Activated CD8-positive, alpha-beta memory T cell treated with anti-CD3 and anti-CD28 coated beads, Interleukin-2, amount 50 U/mL, for 24 hours (primary cell): ENCODE measurements at regions not wholly inside any gene's neighbourhood (a gene's known extent, or its start where the extent isn't known, plus 50 kb on each side); places are given as distances from the start of the nearest gene placed in this dataset.
"Not testable (repeated sequence)": the region's sequence is repeated elsewhere in the genome, so short reads cannot be mapped to it uniquely, and the experiment has no call there.

ENCODE experiments used
- DNase-seq: peaks from one replicate; pipeline ENCODE4 v3.0.0-alpha.2; 2020; ENCODE audit errors: extremely low read depth

DNA sequence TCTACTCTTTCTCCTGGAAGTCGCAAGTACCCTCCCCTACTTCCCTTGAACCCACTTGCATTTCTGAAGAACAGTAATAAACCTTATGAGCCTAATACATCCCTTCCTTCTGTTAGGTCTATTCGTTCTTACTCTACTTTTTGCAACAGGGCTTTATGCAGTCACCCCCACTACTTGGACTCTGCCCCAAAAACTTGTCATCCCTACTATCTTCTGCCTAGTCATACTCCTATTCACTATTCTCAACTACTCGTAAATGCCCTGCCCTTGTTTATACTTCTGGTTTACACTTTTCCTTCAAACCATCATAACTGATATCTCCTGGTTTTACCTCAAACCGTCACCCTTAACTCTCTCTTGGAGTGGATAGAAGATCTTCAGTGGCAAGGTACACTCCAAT lies 55.2 kb upstream of the SLIT2 start:
- no peak for DNase-seq

DNA sequence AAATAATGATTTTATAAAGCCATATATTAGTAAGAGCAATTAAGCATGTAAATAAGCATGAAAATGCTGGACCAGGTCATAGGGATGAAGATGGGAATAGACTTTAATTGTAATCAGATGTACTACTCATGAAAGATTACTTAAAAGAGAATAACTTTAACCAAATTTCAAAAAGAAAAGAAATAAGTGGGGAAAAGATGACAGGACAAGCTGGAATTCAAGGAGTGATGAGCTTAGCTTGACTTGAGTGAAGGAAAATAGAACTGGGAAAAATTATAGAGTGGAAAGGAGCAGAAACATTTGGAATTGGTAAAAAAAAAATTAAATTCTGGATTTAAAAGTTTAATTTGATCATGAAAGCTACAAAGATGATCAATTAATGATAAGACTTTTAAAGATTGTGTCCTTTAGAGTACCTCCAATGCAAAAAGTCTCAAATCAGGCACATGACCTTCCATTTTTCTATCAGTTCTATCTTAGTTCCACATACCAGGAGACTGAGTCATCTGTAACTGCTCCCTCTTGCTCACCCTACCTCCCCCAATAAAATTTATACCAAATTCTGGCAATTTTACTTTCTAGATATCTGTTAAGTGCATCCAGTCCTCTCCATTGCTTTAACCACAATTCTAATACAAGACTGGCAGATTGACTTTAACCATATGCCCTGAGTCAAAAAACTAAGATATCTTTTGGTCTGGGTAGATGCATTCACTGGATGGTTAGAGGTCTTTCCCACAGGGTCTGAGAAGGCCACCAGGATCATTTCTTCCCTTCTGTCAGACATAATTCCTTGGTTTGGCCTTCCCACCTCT lies 56.4 kb upstream of the SLIT2 start:
- no peak for DNase-seq

DNA sequence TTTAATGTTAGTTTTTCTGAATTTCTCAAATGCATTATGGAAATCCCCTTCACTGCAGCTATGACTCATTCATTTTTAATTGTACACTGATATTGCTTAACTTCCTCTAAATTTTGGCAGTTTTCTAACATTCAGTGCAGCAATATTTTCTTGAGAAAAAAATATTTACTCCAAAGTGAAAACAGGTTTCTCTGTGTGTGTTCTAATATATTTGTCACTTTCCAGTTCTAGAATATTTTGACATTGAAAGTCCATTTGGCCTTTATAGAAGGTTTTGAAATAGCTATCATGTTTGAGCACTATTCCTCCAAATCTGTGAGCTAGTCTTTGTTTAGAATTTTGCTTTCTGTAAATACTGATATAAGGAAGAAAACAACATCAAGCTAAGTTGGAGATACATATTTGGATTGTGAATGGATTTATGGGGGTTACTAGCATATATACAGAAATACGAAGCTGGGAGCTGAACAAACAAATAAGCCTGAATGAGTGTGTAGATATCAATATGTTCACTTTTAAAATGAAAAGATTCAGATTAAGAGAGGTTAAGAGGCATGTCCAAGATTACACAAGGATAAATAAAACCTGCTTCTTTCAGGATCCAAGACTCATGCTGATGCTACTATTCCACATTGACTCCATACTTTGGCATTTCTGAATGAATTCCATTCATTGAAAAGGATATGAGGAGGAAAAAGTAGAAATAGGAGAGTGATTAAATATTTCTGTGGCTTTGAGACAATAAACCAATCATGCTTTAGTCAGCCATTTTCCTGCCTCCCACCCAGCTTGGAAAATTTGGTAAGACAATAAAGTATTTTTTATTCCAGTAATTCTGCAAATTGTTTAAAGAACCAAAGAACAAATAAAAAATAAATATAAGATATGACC lies 57.3 kb upstream of the SLIT2 start:
- DNase-seq = no peak

DNA sequence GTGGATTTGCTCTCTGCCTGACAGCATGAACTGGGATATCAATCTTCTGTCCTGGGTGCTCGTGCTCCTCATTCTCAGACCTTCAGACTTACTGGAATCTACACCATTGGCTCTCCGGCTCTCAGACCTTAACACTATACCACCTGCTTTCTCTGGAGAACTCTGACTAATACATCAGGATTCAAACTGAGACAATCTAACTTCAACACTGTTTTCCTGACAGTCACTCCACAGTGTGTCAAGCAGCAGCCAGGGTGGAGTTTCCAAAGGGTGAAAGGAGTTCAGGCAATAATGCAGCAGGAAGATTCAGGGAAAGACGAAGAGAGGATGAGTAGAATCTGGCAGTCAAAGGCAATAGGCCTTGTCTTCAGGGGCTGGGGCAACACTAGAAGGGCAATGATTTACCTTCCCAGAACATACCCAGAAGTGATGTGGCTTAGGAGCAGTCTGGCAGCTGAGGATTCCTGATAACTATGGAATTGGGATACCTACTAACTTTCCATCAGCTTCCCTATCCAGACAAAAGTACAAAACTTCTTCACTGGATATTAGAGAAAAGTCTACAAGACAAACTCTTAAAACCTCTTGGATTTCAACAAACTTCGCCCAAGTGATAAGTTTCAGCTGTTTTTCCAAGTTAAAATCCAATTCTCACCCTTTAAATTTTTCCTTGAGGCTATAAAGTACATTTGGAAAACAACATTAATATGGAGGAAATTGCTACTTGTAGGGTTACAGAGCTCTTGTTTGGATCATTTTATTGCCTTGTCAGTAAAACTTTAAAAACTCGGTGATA lies 58.4 kb upstream of the SLIT2 start:
- DNase-seq = no peak

DNA sequence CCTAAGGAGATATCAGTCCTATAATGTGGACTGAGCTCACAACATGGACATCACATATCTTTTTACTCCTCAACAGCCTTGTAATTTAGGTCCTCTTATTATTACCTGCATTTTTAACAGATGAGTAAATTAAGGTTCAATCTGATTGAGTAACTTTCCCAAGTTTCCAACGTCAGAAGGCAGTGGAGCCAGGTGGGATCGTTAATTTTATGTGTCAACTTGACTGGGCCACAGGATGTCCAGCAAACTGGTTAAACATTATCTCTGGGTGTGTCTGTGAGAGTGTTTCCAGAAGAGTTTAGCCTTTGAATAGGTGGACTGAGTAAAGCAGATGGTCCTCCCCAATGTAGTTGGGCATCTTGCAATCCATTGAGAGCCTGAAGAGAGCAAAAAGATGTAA lies 59.0 kb upstream of the SLIT2 start:
- no peak for DNase-seq

DNA sequence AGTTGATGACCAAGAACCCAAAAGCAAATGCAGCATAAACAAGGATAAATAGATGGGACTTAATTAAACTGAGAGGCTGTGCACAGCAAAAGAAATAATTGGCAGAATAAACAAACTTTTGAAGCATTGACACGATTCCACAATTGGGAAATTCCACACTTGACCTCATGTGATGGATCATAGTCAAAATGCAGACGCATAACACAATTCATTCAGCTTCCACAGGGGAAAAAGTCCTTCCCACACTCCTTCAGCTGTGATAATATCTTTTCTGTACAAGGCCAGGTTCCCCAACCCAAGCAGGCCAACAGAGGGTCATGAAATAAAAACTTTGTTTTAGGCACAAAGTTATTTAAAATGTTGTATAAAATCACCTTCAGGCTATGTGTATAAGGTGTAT lies 66.6 kb upstream of the SLIT2 start:
- DNase-seq = no peak

DNA sequence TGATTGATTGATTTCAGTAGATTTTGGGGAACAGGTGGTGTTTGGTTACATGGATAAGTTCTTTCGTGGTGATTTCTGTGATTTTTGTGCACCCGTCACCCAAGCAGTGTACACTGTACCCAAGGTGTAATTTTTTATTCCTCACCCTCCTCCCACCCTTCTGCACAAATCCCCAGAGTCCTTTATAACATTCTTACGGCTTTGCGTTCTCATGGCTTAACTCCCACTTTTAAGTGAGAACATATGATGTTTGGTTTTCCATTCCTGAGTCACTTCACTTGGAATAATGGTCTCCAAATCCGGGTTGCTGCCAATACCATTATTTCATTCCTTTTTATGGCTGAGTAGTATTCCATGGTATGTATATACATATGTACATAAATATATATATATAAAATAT lies 68.6 kb upstream of the SLIT2 start:
- not testable (repeated sequence) for DNase-seq

DNA sequence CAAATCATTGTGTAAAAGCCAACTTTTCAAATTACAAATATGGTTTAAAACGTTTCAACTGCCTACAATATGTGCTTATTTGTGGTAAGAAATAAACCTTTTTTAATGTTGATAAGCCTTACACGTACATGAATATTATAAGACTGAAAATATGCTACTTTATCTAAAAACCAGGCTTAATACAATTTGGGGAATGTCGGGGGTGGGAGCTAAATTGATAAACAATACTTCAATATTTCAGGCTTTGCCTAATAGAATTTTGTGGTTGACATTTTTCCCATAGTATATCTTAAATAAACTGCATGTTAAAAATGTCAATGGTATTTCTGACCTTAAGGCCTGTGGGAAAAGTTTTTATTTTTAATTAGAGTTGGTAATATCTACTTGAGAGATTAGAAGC lies 69.8 kb upstream of the SLIT2 start:
- no peak for DNase-seq

DNA sequence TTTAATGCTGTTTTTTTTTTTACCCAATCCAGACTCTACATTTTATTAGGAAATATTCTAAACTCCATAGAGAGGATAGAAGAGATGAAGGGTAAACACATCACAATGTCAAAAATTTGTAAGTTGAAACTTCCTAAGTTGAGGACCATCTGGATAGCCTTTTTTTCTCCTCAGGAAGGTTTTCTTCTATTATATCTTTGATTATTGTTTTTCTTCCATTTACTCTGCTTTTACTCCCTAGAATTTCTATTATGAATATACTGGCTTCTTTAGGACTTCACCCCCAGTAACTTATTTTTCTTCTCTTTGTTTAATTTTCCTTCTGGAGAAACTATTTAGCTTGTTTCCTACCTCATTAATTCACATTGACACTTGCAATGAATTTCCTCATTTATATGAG lies 71.2 kb upstream of the SLIT2 start:
- no peak for DNase-seq

DNA sequence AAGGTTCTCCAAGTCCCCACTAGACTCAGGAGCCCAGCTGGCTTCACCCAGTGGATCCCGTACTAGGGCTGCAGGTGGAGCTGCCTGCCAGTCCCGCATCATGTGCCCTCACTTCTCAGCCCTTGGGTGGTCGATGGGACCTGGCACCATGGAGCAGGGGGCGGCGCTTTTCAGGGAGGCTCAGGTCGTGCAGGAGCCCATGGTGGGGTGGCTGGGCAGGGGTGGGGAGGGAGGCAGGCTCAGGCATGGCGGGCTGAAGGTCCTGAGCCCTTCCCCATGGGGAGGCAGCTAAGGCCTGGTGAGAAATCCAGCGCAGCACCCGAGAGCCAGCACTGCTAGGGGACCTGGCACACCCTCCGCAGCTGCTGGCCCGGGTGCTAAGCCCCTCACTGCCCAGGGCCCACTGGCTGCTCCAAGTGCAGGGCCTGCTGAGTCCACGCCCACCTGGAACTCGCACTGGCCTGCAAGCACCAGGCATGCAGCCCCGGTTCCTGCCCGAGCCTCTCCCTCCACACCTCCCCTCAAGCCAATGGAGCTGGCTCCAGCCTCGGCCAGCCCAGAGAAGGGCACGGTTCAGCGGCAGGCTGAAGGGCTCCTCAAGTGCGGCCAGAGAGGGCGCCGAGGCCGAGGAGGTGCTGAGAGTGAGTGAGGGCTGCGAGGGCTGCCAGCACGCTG lies 72.7 kb upstream of the SLIT2 start:
- DNase-seq = no peak

DNA sequence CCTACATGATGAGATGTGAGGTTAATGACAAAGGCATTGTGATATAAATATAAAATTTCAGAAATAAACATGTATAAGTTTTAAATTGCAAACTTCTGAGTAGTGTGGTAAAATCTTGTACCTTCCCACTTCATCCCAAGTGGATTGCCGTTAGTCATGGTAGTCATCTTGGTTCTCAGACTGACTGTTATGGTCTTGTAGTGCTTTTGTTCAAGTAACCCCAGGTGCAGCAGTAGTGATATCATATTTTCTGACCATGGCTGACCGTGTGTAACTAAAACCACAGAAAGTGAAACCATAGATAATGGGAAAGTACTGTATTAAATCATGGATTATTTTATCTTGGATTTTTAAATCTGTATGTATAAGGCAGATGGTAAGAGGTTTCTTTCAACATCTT lies 74.8 kb upstream of the SLIT2 start:
- DNase-seq = no peak

DNA sequence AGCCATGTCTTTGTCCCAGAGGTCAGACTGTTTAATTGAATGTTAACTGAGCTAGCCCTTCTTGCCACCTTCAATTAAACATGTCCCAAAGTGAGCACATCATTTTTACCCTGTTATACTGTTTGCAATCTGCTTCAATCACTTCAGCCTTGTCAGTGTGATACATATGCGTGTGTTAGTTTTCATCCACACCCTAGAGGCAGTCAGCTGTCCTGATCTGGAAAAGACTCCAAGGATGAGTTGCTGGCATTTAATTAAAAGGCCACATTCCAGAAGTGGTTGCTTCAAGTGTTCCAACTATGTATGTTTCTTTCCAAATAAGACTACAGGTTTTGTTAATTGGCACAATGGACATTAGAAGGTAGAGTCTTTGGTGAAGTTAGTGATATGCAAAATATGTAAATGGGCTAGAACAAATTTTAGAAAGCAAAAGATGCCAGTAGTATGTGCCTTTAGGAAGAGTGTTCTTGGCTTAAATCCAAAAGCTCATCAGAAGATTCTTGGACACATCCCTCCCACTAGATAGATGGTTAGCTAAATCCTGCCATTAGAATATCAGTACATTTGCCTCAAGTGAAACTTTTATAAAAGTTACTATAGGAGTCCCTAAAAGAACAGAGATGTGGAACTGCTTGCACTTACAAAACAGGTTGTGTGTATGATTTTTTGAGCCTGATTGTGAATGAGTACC lies 79.5 kb upstream of the SLIT2 start:
- DNase-seq = no peak

DNA sequence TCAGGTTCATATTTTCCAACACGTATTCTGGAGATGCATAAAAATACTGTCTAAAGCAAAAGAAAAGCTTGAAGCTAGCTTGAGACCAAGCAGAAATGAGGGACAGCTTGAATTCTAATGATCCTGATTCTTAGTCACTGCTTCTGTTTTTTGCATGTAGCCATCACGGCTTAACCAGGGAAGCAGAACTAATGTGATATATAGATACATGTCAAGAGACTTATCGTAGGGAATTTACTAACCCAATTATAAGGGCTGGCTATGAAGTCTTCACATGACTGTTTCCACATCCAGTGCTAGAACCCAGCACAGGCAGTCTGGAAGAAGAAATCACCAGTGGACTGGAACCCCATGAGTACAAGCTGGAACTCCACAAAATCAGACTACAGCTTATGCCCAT lies 85.2 kb upstream of the SLIT2 start:
- DNase-seq = no peak

DNA sequence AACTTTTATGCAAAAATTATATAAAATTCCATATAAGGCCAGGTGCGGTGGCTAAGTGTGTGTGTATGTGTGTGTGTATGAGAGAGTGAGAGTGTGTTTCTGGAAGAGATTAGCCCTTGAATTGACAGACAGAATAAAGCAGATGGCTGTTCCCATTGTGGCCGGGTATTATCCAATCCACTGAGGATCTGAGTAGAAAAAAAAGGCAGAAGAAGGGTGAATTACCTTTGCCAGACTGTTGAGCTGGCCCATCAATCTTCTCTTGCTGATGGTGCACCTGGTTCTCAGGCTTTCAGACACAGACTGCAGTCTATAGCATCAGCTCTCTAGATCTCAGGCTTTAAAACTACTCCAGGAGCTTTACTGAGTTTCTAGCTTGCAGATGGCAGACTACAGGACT lies 92.2 kb upstream of the SLIT2 start:
- DNase-seq = no peak

DNA sequence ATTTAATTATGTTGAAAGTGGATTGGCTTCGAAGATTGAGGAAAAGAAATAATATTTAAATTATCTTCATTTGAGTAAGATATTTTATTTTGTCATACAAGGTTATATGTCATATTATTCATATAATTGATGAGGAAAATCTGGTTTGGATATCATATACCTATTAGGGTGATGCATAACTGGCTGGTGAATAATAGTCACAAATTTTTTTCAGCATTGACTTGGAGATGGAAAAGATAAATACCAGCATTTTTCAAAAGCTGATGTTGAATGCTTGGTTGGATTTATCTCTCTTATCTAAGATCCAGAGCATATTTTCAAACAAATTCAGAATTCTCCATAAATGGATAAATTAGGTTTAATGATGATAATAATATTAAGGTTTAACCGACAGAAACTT lies 93.5 kb upstream of the SLIT2 start:
- no peak for DNase-seq

DNA sequence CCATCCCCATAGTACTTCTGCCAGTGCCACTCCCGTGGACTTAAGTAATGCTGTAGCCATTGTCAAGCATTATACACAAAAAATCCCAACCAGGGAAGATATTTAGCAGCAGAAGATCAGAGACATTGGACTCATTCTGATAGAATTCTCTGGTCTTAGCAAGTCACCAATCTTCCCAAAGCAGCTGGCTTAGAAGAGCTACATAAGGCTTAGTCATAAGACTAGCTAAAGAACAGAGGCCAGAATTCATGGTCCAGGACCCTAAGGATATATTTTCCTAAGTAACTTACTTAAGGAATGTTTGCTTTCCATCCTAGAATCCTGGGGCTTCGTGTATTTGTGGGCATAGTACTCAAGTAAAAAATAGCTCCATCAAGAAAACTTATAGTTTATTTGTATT lies 100.3 kb upstream of the SLIT2 start:
- DNase-seq = no peak

DNA sequence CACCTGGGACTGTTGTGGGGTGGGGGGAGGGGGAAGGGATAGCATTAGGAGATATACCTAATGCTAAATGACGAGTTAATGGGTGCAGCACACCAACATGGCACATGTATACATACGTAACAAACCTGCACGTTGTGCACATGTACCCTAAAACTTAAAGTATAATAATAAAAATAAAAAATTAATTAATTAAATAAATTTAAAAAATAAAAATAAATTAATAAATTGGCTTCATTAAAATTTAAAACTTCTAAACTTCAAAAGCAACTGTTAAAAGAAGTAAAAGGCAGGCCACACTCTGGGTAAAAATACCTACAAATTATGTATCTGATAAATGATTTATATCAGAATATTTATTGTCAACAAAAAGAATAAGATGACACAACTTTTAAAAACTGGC lies 102.6 kb upstream of the SLIT2 start:
- not testable (repeated sequence) for DNase-seq

DNA sequence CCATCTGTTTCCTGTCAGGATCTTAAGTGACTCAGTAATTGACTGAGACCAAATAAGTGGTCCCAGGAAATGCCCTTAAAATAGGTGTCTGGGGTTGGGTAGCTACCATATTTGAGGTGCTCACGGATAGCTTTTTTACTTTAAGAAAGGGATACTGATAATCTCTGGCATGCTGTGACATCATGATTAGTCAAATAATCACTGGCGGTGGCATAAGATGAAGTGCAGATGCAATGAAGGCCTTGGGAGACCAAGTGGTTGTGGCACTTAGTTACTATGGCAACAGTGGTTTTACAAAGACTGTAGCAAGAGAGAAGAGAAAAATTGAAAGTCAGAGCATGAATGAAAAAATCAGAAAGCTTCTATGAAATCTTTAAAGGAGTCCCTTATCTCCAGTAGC lies 114.5 kb upstream of the SLIT2 start:
- no peak for DNase-seq

DNA sequence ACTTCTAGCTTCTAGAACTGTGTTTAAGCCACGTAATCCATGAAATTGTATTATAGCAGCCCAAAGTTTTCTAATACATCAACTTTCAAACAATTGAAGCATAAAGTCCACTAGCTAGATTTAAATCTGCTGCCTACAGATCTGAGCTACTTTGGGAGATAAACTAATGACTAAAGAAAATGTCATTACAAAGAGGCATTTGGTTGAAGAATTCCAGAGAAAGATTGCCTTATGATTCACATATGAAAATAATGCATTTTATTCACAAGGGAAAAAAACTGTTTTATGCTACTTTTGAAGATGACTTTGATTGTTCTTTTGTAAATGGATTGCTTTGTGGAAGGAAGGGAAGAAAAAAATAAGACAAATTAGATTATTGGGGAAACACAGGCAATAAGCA lies 124.1 kb upstream of the SLIT2 start:
- no peak for DNase-seq

DNA sequence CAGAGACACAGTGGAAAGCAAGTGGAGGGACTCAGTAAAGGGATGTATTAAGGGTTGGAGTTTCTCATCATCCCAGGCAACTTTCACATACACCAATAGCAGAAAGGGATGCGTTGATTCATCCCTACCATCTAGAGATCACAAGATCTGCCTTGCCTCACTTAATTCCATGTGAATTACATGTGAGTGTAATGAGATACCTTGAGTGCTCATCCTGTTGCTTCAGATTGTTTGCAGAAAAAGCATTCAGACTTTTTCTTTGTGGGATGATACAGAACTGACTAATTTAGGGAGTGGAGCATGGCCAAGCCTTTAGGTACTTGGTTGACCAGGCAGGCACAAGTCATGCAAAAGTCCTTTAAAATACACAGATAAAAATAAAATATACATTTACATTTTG lies 124.8 kb upstream of the SLIT2 start:
- DNase-seq = no peak

DNA sequence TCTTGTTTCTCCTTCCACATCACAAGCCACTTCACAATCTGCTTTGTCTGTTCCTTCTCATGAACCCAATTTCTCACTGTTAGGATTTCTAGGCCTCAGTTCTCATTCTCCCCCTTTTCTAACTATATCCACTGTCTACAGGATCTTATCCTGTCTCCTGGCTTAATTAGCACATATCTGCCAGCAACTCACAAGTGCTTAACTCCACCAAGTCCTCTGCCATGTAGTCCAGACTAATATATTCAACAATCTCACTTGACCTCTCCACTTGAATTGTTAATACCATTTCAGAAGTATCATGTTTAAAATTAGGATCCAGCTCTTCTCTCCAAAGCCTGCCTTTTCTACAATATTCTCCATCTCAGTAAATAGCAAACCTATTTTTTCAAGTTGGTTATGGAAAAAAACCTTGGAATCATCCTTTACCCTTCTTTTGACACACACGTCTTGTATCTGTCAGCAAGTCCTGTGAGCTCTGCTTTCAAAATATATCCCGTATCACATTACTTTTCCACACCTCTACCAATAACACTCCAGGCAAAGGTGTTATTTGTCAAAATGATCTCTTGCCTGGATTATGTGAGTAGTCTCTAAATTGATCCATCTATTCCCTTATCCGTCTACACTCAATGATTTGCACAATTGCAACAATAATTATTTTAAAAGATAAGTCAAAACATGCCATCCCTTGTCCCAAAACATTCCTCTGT lies 127.2 kb upstream of the SLIT2 start:
- DNase-seq = no peak
